Skin of body (tissue), 1 donor: ENCODE measurements at regions not wholly inside any gene's neighbourhood (a gene's known extent, or its start where the extent isn't known, plus 50 kb on each side); places are given as distances from the start of the nearest gene placed in this dataset.
"Not testable (repeated sequence)": the region's sequence is repeated elsewhere in the genome, so short reads cannot be mapped to it uniquely, and the experiment has no call there.

Experiments
- DNase-seq: peaks from one replicate; lab custom pipeline; 2025; lab: John Stamatoyannopoulos, UW

DNA sequence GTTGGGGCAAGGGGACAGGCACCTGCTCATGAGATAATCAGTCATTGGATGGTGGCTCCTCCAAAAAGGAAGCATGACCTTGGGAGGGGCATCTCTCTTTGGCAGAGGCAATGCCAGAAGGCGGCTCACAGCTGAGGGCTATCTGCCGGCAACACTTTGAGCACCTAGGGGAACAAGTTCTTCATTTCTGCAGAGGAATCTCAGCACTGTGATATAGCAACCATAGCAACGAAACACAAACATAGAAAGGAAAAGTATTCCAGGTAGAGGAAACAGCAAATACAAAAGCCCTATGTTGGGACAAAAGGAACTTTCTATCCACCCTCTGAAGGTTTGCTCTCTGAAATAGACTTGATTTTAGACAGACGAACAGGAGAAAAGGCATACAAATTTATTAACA lies 89.1 kb upstream of the NEDD4L start:
- DNase-seq, result no peak

DNA sequence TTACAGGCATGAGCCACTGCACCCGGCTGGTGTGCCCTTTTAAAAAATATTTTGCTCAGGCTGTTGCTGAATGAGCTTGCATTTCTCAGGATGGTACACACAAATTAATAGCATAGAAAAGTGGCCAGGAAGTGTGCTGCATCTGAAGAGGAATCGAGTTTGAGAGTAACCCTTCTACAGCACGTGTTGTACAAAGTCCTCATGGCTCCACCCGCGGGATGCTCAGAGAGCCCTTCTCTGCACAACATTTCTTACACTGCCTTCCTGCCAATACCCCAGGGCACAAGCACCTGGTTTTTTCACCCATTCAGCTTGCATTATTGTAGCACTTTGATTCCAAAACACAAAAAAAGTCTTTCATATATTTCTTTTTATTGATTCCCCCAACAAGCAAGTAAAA lies 90.1 kb upstream of the NEDD4L start:
- no peak for DNase-seq

DNA sequence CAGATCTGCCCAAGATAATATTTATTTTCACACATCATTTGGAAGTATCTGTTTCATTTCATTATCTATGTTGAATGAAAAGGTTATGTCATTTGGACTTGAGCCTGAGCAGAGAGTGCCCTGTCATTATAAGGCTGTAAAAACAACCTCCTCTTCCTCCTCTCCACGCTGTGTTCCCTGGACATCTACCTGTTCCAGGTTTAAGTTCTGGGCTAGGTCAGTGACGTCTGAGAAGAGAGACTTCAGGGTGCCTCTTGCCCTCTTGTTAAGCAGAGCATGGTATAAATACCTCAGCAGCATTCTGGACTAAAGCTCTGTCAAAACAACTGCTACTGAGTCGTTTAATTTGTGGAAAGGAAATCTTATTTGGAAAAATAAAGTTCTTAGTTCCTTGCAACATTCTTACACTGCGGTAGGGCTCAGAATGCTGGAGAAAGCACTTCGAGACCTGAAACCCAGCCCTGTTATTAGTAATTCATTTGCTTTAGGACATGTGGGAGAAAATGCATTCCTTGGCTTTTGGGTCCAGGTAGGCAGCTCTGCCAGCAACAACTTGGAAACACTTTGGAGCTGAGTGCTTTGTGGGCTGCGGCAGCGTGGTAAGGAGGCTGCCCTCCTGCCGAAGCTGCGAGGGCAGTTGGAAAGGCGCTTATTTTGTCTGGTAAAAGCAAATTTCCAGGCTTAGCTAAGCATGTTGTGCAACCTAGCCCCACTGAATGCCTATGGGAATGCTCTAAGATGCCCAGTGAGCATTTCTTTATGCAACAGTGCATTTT lies 91.8 kb upstream of the NEDD4L start:
- DNase-seq, result no peak

DNA sequence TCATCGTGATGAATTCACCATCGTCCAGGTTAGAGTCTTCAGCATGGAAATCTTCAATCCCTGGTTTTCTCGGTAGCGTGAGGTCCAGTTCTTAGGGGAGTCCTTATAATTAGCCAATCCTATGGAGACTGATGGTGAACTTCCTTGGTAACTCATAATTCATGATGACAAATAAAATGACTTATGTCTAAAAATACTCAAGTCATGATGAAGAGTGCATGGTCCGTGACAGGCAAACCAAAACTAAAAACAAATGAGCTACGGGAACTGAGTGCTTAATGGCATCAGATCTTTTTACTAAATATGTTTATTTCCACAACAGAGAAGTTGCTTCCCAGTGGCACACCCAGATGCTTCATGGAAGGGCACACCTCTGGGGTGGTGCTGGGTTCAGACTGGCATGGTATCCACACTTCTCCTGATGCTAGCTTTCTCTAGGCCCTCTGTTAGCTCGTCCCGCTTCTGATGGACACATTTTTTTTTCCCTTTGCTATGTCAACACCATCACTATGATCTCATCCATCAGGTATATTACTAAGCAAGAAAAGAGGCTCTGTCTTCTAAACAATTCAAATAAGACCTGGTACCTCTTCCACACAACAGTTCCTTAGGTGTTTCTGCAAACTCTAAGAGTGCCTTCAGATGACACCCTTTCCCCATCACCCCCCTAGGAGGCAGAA lies 92.8 kb upstream of the NEDD4L start:
- DNase-seq, result no peak

DNA sequence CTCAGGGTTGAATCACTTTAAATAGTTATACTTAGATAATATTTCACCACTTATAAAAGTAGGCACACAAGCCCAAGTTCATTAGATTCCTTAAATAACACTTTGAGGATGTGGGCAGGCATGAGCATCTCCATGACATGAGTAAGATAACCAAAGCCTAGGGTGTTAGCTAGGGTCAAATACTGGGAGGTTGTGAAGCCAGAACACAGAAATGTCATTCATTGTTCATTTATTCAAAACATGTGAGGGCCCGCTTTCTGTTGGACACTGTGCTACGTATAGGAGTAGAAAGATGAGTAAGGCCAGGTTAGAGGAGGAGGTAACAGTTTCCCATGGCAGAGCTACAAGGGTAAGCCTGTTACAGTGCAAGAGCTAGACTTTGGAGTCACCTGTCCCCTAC lies 93.5 kb upstream of the NEDD4L start:
- DNase-seq, result no peak

DNA sequence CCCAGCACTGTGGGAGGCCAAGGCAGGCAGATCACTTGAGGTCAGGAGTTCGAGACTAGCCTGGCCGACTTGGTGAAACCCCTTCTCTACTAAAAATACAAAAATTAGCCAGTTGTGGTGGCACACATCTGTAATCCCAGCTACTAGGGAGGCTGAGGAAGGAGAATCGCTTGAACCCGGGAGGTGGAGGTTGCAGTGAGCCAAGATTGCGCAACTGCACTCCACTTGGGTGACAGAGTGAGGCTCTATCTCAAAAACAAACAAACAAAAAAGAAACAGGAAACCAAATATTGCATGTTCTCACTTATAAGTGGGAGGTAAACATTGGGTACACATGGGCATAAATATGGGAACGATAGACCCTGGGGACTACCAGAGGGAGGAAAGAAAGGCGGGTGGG lies 94.7 kb upstream of the NEDD4L start:
- not testable (repeated sequence) for DNase-seq

DNA sequence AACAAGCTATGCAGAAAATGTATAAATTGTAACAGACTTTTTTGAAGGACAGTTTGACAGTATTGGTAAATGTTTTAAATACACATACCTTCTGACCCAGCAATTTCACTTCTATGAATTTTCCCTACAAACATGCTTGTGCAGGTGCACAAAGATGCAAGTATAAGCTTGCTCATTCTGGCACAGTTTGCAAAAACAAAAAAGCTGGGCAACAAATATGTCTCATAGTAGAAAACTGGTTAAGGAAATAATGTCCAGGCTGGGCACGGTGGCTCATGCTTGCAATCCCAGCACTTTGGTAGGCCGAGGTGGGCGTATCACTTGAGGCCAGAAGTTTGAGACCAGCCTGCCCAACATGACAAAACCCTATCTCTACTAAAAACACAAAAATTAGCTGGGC lies 96.9 kb upstream of the NEDD4L start:
- DNase-seq, result no peak

DNA sequence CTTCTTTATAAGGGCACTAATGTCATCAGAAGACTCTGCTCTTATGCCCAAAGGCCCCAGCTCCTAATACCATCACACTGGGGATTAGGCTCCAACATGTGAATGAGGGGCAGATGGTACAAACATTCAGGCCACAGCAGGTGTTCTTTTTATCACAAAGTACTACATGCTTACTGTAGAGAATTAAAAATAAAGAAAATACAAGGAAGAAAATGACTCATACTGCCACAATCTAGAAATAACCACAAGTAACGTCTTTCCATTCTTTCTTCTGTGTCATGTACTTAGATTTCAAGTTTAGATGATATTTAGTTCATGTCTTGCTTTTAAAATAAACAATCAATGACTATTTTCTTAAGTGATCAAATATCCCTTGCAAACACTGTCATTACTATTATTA lies 100.3 kb upstream of the NEDD4L start:
- DNase-seq, result no peak

DNA sequence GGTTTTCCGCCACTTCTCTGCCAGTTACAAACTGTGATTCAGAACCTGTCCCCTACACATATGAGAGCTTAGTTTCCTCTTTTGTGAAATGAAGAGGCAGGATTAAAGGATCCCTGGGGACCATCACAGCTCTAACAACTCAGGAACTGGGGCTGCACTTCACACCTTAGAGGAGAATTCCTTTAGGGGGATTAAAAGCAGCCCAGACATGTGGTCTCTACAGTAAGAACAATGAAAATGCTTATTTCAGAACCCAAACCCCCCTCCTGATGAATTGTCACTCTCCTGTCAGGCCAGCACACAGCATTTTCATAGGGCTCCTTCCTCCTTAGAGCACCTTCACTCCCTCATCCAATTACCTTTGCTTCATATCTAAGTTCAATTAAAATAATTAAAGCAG lies 101.5 kb upstream of the NEDD4L start:
- DNase-seq, result no peak

DNA sequence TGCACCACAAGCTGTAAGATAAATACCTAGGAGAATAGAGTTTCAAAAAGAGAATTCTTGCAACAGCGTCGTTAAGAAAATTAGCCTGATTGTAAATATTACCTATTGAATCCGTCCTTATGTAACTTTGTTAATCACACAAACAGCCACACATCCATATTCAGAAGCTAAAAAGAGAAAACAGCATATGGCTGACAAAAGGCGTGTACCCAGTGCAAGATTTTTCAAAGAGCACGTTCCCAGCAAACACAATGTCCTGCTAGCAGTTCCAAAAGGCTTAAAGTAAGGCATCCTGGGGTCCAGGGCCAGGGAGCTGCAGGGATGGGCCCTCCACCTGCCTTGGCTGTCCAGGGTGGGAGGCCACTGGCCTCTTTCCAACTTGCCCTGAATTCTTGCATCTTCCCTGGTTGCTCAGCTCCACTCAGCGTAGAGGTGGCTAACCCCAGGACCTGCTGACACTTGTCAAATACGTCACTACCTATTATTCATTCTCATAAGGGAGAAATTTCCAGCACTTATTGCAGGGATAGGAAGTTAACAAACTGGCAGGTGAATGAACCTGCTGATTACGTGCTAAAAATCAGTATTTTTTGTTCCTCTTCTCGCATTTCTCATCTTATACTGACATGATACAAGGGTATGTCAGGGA lies 102.1 kb upstream of the NEDD4L start:
- no peak for DNase-seq

DNA sequence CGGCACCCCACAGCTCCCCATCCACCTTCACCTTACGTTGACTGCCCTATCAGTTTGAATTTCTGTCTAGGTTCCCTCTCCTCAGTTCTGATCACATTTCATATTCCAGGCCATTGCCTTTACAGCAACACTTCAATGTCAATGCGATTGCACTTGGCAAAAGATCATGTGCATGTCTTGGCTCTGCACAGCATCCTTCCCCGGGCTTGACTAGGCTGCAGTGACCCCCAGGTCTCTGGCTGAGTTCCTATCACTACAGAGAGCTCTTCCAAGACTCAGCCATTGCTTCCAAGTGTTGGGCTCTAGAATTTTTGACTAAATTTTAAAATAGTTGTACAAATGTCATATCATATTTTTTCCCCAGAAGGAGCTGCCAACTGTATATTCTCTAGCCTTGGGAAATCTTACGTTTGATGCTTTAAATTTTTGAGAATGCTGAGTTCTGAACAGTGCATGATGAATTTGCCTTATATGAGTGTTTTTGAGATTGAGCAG lies 103.8 kb upstream of the NEDD4L start:
- no peak for DNase-seq

DNA sequence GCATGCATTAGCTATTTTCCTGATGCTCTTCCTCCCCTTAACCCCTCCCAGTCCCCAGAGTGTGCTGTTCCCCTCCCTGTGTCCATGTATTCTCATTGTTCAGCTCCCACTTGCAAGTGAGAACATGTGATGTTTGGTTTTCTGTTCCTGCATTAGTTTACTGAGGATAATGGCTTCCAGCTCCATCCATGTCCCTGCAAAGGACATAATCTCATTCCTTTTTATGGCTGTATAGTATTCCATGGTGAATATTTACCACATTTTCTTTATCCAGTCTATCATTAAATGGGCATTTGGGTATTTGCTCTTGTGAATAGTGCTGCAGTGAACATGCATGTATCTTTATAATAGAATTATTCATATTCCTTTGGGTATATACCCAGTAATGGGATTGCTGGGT lies 109.7 kb upstream of the NEDD4L start:
- not testable (repeated sequence) for DNase-seq

DNA sequence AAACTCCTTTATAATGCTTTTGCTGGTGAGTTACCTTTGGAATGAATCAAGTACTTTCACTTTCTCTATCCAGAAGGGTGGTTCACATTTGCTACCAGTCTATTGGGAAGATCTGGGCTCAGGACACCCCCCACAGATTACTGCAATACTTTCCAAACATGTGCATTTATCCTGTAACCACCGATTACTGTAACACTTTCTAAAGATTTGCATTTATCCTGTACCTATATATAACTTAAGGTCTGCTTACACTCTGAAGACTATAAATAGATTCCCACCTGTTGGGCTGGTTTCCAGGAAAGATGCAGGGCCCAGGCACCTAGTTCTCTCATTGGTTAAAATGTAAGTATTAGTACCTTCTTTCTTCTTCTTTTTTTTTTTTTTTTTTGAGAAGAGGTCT lies 113.0 kb upstream of the NEDD4L start:
- DNase-seq, result no peak

DNA sequence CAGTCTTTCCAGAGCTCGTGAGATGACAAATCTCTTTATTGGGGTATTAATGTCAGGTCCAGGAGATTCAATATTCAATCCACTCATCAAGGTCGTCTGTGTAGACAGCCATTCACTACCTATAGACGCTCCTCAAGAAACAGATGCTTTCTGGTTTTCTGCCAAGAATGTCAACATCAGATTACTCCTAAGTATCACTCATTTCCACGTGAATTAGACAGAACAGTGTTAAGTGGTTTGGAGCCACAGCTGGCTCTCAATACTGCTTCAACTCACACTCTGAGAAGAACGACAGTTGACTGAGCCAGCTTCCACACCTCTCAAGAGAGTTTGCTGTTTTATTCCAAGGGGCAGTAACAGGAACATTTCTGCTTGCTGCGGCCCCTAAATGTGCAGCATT lies 113.5 kb upstream of the NEDD4L start:
- DNase-seq, result no peak

DNA sequence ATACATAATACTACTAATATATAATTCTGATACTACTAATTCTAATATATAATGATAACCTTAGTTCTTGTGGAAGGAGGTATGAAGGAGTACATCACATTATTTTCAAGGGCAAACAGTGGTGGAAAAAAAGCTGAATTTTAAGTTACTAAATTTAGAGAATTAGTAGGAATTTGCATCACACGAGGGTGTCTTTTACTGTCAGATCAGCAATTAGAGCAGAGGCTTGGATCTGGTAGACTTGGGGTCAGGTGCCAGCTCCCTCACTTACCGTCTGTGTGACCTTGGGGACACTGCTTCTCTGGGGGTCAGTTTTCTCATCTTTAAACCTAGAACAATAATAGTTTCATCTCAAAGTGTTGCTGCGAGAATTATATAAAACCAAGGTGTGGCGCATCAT lies 114.1 kb upstream of the NEDD4L start:
- no peak for DNase-seq

DNA sequence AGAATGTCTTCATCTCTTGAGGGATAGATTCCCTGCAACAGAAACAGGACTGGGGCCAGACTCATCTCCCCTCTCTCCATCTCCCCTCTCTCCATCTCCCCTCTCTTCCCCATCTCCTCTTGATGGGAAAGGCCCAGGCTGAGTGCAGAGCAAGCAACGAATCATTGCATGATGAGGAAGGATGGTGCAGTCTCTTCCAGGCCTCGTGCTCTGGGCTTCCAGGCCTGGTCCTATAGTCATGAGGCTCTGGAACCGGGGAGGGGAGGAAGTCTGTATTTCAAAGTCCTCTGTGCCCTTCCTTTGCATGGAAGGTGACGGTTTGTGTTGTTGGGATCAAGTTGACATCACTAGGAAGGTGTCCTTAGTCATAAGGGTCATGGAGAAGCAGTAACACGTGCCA lies 115.6 kb upstream of the NEDD4L start:
- no peak for DNase-seq

DNA sequence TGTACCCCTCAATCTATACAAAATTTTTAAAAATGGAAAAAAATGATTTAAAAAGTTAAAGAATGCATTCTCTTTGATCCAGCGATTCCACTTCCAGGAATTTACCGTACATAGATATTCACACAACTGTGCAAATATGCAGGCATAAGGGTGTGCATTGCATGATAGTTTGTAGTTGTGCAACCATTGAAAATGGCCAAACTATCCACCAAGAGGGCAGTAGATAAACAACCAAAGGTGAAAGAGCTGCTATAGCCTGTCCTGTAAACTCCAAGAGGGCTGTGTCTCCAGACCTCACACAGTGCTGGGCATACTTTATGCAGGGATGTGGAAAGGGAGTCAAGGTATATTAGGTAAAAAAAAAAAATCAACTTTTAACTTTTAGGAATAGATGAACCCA lies 116.5 kb upstream of the NEDD4L start:
- no peak for DNase-seq

DNA sequence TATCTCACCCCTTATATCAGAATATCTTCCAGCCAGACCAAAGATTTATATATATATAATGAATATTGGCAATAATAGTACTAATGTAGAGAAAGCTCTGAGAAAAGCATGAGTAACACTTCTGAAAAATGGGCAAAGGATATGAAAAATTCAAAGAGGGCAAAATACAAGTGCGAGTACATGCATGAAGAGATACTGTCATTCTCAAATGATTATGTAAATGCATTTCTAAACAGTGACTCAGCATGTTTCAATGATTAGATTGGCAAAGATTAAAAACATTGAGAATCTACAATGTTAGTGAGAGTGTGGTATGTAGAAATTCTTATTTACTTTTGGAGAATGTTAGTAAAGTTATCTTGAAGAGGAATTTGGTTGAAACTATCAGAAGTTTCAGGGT lies 118.3 kb upstream of the NEDD4L start:
- no peak for DNase-seq

DNA sequence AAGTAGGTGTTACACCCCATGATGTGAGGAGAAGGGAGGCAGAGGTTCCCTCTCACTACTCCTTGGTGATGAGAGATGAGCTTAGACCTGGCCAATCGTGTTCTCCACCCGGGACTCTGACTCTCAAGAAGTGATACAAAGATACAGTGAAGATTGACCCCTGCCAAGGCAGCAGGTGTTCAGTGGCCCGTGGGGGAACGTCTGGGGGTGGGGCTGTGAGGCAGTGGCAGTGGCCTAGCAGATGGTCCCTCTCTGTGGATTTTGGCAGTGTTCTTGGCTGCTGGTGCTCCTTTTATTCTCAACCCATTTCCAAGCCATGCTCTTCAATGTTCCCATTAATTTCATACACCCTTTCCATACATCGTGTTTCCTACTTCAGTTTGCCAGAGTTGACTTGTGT lies 120.4 kb upstream of the NEDD4L start:
- no peak for DNase-seq

DNA sequence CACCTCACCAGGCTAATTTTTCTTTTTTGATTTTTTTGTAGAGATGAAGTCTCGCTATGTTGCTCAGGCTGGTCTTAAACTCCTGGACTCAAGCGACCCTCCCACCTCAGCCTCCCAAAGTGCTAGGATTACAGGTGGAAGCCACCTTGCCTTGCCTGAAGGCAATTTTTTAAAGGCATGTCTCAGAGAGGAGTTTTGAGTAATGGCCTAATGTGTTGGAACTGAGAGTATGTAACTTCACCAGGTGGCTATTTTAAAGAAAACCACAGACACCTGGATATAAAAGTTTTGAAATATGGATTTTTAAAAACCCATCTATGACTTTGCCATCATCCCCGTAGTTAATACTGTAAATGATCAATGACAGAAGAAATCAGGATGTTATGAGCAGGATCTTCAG lies 119.8 kb upstream of the ATP8B1 start:
- DNase-seq, result no peak

DNA sequence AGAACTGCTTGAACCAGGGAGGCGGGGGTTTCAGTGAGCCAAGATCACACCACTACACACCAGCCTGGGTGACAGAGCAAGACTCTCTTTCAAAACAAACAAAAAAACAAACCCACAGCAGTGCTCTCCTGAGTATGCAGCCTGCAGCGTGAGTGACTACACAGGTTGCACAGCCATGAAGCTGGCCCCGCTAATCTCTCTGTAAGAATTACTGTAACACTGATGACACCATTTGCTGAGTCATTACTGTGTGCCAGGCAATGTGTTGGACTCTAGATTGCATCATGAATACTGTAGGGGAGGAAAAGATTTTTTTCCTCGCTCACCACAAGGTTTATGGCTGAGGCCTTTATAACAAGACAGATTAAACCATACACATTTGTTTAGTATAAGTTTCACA lies 118.6 kb upstream of the ATP8B1 start:
- no peak for DNase-seq

DNA sequence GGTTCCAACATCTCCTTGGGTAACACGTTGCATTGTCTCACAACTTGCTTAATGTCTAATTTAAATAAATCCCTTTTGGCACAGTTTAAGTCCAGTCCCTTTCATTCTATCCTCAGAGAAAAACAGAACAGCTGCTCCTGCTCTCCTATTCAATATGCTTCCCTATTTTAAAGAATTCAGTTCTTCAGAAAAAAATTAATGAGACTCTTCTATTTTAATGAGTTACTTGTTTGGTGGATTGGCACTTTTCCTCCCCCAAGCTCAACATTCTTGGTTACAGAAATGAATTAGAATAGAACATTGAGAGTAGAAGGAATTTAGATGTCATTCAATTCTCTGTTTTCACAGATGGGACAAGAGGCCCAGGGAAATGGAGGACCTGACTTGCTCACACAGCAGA lies 116.9 kb upstream of the ATP8B1 start:
- no peak for DNase-seq

DNA sequence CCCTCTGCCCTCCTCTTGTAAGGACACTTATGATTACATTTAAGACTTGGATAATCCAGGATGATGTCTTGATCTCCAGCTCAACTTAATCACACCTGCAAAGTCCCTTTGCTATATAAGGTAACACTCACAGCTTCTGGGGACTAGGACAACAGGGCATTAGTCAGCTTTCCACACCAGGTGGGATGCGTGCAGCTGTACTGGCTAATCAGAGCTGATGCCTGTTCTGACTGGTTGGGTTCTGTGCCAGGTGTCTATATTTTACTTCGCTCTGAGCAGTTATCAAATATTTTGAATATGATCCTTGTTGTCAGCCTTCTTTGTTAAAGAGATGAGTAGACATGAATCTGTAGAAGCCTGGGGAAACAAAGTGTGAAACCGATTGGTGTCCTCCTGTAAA lies 115.5 kb upstream of the ATP8B1 start:
- DNase-seq, result no peak
